K562 (cell line): ENCODE measurements at regions not wholly inside any gene's neighbourhood (a gene's known extent, or its start where the extent isn't known, plus 50 kb on each side); places are given as distances from the start of the nearest gene placed in this dataset.

Experiments
- CREB5 ChIP-seq: fragments of 250-450 bp; sonication (Bioruptor Pico); IDR thresholded peaks from 2 replicates; pipeline ENCODE4 v1.5.0; 2020; ENCODE audit warnings: mild to moderate bottlenecking
- PHF21A ChIP-seq: fragments of 450-650 bp; IDR thresholded peaks from 2 replicates; pipeline ENCODE4 v1.6.1; 2017; ENCODE audit warnings: low read depth, borderline replicate concordance
- SMAD3 ChIP-seq: fragments of 450-650 bp; formaldehyde crosslinking; conservative IDR thresholded peaks from 2 replicates; pipeline ENCODE4 v1.4.0; 2020; ENCODE audit warnings: mild to moderate bottlenecking

DNA sequence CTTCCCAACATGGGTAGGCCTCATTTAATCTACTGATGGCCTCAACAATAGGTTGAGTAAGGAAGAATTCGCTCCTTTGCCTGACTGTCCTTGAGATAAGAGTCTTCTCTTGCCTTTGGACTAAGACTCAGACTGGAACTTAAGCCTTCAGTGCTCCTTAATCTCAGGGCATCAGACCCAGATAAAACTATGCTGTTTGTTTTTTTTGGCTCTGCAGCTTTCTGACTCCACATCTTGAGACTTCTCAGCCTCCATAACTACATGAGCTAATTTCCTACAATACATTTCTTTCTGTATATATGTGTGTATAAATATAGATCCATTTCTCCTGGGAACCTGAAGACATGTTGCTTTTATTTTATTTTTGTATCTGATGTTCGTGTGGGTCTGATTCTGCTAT, 1470.7 kb upstream of the PRMT6 start:
- TF ChIP-seq PHF21A, result no peak
- TF ChIP-seq CREB5 (CRISPR knock-in tag), result no peak
- TF ChIP-seq SMAD3 (CRISPR knock-in tag), result no peak
